GM19324 (cell line): ENCODE measurements at regions not wholly inside any gene's neighbourhood (a gene's known extent, or its start where the extent isn't known, plus 50 kb on each side); places are given as distances from the start of the nearest gene placed in this dataset.

ENCODE experiments used
- ATAC-seq: cut with Tn5 transposase; IDR thresholded peaks from one replicate; pipeline ENCODE4 v1.9.1; 2021; ENCODE audit warnings: mild to moderate bottlenecking, moderate library complexity; ENCODE audit not compliant: unreplicated experiment, low FRiP score

- ATAC-seq: no peak
These were observed 593.5 kb upstream of the MGMT start for GRCh38 chr10:128873411-128874054.

- no peak for ATAC-seq
These were observed 592.7 kb upstream of the MGMT start for GRCh38 chr10:128874331-128874730.

GRCh38 chr10:128875030-128875744 lies 591.9 kb upstream of the MGMT start:
- no peak for ATAC-seq

DNA sequence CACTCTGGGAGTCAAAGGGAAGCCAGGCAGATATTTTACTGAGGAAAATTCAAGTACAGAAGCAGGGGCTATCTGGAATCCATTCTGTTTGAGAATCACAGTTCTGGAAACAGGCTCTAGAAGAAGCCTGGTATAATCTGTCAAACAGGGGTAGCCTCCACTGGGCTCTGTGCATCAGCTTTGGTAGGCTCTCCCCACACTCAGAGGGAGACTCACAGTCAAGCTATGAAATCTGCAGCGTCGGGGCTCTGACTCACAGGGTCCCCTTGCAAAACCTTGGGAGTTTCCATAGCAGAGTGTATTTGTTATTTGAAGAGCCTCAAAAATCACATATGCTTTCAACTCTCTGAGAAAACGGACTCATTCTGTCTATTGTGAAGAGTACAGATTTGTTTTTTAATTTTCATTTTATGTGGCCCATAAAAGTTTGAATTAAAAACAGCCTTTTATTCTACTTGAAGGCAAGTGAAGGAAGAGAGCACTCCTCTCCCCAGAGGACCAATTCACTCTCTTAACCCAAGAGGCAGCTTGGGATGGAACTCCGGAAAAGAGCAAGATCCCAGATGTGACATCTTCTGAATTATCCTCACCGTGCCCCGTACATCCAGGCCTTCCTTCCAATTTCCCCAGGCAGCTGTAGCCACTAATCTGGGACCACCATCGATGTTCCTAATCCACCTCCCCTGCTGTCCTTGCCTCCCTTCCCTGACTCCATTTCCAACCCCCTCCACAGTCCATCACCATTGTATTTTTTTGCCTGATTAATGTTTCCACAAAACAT lies 590.9 kb upstream of the MGMT start:
- ATAC-seq: no peak

DNA sequence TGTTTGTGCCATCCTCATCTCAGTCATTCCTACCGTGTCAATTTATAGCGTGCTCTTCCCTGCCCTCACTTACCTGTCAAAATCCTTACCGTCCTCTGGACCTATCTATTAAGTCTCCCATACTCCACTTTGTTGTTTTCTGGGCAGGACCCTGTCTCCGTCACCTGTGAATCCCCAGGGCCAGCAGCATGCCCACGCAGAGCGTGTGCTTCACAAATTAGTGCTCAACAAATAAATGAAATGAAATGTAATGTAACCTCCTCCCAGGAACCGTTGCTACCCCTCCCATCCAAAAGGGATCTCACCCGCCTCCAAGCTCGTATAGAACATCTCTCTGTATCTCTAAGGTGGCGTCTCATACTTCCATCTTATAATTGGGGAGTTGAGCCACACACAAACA lies 589.9 kb upstream of the MGMT start:
- no peak for ATAC-seq

GRCh38 chr10:128877936-128878335 lies 589.1 kb upstream of the MGMT start:
- no peak for ATAC-seq

GRCh38 chr10:128879030-128879429 lies 588.0 kb upstream of the MGMT start:
- no peak for ATAC-seq

GRCh38 chr10:128879441-128880140 lies 587.5 kb upstream of the MGMT start:
- no peak for ATAC-seq

GRCh38 chr10:128880159-128880725 lies 586.8 kb upstream of the MGMT start:
- ATAC-seq: no peak

DNA sequence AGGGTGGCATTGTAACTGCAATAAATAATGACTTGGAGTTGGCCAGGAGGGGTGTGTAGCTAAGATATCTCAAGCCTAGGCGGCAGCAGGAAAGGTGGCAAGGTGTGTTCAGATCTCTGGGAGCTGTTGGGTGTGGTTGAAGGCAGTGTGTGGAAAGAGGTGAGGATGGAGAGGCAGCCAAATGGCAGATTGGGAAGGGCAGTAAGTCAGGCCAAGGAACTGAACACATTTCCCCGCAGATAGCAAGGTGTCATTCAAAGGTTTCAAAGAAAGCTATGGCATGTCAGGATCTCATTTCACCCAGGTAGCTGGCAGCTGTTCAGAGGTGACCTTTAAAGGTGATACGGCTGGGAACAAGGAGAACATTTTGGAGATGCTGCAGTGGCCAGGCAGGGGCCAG lies 586.0 kb upstream of the MGMT start:
- ATAC-seq: no peak

GRCh38 chr10:128883231-128884032 lies 583.6 kb upstream of the MGMT start:
- no peak for ATAC-seq

DNA sequence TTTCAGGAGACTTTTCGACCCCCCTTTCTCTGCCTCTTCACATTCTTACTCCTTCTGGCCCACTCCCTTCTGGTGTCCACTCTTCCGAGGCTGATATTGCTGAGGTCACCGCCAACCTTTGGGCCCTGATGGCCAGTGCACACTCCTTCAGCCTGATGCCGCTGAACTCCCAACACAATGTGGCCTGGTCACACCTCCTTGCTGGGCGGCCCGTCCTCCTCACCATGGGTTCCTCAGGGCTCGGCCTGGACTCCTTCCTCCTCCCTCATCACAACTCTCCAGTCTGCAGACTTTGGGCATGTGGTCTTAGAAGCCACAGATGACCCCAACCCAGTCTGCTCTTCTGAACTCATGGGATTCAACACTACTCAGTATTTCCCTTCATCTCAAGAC lies 583.0 kb upstream of the MGMT start:
- no peak for ATAC-seq

DNA sequence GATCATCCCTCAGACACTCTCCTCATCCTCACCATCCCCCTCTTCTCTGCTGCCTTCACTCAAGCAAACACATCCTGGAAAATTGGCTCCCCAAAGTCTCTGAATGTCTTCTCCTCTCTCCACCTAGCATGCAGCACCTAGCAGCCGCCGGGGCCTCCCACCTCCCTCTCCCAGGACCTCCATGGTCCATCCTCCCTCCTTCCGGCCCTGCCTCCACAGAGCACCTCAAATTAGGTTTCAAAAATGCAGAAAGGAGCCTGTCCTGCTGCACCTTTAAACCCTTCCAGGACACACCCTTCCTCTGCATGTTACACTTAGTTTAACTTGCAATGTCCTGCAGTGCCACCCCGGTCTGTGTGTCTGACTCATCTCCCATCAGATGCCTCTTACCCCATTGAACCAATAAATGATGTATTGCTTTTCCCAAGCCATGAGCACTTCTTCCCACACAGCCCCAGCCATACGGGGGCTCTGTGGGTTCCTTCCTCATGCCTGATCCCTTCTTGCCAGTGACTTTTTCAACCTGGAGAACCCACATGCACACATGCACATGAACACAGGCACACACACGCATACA lies 582.5 kb upstream of the MGMT start:
- ATAC-seq: no peak

DNA sequence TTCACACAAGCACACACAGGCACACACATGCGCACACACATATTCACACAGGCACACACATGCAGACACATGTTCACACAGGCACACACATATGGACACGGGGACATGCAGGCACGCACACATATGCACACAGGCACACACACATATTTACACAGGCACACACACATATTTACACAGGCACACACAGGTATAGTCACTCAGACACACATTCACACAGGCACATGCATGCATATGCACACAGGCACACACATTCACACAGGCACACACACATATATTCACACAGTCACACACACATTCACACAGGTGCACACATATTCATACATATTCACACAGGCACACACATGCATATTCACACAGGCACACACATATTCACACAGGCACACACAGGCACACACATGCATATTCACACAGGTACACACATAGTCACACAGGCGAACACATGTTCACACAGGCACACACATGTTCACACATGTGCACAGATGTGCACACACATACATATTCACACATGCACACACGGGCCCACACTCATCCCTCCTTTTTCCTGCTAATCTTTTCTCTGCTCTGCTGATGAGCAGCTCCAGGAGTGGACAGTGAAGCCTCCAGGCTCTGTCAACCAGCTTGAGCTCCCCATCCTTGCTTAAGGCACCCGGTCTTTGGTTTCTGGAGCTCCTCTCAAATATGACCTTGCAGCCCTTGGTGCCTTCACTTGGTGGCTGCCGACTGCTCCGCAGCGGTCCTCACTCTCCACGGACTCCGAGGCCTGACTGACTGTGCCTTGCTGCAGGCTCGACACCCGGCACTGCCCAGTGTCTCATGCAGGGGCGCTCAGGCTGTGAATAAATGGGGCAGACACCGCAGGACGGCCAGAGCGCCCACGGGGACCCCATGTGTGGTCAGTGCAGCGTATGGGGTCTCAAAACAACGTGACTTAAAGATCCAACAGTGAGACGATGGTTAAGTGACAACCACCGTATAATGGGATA lies 581.2 kb upstream of the MGMT start:
- no peak for ATAC-seq

DNA sequence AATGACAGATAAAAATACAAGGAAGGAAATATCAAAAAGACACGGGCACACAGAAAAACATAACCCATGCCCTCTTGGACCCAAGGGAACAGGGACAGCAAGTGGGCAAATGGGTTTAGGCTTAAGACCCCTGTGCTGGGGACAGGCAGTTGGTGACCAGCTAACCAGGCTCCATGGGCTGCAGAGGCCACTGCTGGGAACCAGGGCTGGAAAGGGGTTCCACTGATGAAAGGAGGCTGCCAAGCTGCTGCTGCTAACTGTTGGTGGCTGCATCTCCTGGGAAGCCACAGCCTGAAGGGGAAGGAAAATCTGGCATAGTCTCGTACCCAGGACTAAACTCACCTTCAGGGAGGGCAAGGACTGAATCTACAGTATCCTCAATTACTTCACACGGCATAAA lies 579.2 kb upstream of the MGMT start:
- no peak for ATAC-seq

DNA sequence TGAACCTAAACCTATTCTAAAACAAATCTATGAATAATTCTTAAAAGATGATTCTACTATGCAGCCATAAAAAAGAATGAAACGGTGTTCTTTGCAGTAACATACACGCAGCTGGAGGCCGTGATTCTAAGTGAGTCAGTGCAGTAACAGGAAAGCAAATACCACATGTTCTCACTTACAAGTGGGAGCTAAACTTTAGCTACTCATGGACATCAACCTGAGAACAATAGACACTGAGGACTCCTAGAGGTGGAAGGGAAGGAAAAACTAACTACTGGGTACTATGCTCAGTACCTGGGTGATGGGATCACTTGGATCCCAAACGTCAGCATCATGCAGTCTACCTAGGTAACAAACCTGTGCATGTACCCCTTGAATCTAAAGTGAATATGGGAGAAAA lies 575.0 kb upstream of the MGMT start:
- no peak for ATAC-seq

GRCh38 chr10:128894641-128895040 lies 572.4 kb upstream of the MGMT start:
- no peak for ATAC-seq

- ATAC-seq: no peak
These were observed 571.6 kb upstream of the MGMT start for GRCh38 chr10:128895473-128895872.
